ENCODE measurements at regions not wholly inside any gene's neighbourhood (a gene's known extent, or its start where the extent isn't known, plus 50 kb on each side); places are given as distances from the start of the nearest gene placed in this dataset.
A peak's percentile ranks its signal among the peaks of the same experiment; 100 is the strongest.
"Not testable (repeated sequence)": the region's sequence is repeated elsewhere in the genome, so short reads cannot be mapped to it uniquely, and the experiment has no call there.

- FAIRE-seq (no peak), DNase-seq (ENCODE audit: low spot score) (no peak)
Observed at GRCh38 chr13:74306496-74306895, 172.3 kb upstream of the KLF12 start.

- FAIRE-seq = no peak
Observed at GRCh38 chr13:74305876-74306275, 171.7 kb upstream of the KLF12 start.

GRCh38 chr13:74301258-74301935 is 167.2 kb upstream of the KLF12 start:
- FAIRE-seq (no peak), DNase-seq (ENCODE audit: low spot score) (no peak)

More at GRCh38 chr13:74305876-74306275, 171.7 kb upstream of the KLF12 start:
- DNase-seq (ENCODE audit: low spot score) = no peak

- DNase-seq (ENCODE audit: low spot score) = no peak
- no peak for FAIRE-seq
Observed at GRCh38 chr13:74300162-74300561, 166.0 kb upstream of the KLF12 start.

GRCh38 chr13:74299721-74300120 is 165.5 kb upstream of the KLF12 start:
- FAIRE-seq = no peak
- no peak for DNase-seq (ENCODE audit: low spot score)

GRCh38 chr13:74298923-74299322 is 164.7 kb upstream of the KLF12 start:
- DNase-seq (ENCODE audit: low spot score) (no peak), FAIRE-seq (no peak)

- DNase-seq (ENCODE audit: low spot score) (no peak), FAIRE-seq (no peak)
Observed at GRCh38 chr13:74289861-74290773, 155.9 kb upstream of the KLF12 start.

- no peak for DNase-seq (ENCODE audit: low spot score)
- FAIRE-seq = no peak
Observed at GRCh38 chr13:74289107-74289506, 154.9 kb upstream of the KLF12 start.

- no peak for DNase-seq (ENCODE audit: low spot score)
- no peak for FAIRE-seq
Observed at GRCh38 chr13:74288361-74288911, 154.2 kb upstream of the KLF12 start.

GRCh38 chr13:74287724-74288169 is 153.5 kb upstream of the KLF12 start:
- FAIRE-seq (no peak), DNase-seq (ENCODE audit: low spot score) (peak; percentile 27)

- FAIRE-seq = no peak
- no peak for DNase-seq (ENCODE audit: low spot score)
Observed at GRCh38 chr13:74280795-74281490, 146.7 kb upstream of the KLF12 start.

- FAIRE-seq (no peak), DNase-seq (ENCODE audit: low spot score) (no peak)
Observed at GRCh38 chr13:74280093-74280794, 146.0 kb upstream of the KLF12 start.

GRCh38 chr13:74278901-74279300 is 144.7 kb upstream of the KLF12 start:
- no peak for FAIRE-seq

GRCh38 chr13:74274916-74275315 is 140.7 kb upstream of the KLF12 start:
- no peak for DNase-seq (ENCODE audit: low spot score)

More at GRCh38 chr13:74278901-74279300, 144.7 kb upstream of the KLF12 start:
- DNase-seq (ENCODE audit: low spot score) = no peak

GRCh38 chr13:74273581-74273980 is 139.4 kb upstream of the KLF12 start:
- no peak for FAIRE-seq
- DNase-seq (ENCODE audit: low spot score) = no peak

More at GRCh38 chr13:74274916-74275315, 140.7 kb upstream of the KLF12 start:
- no peak for FAIRE-seq

- FAIRE-seq (no peak), DNase-seq (ENCODE audit: low spot score) (no peak)
Observed at GRCh38 chr13:74272826-74273225, 138.6 kb upstream of the KLF12 start.

GRCh38 chr13:74270018-74270417 is 135.8 kb upstream of the KLF12 start:
- no peak for FAIRE-seq
- no peak for DNase-seq (ENCODE audit: low spot score)

GRCh38 chr13:74266861-74267260 is 132.7 kb upstream of the KLF12 start:
- no peak for DNase-seq (ENCODE audit: low spot score)
- FAIRE-seq = no peak

- FAIRE-seq (no peak), DNase-seq (ENCODE audit: low spot score) (no peak)
Observed at GRCh38 chr13:74266309-74266708, 132.1 kb upstream of the KLF12 start.

- DNase-seq (ENCODE audit: low spot score) (no peak), FAIRE-seq (no peak)
Observed at GRCh38 chr13:74264333-74264732, 130.1 kb upstream of the KLF12 start.

- DNase-seq (ENCODE audit: low spot score); FAIRE-seq: not testable (repeated sequence)
Observed at GRCh38 chr13:74260420-74260819, 126.2 kb upstream of the KLF12 start.

All from urothelium cell line (cell line).